ENCODE measurements at regions not wholly inside any gene's neighbourhood (a gene's known extent, or its start where the extent isn't known, plus 50 kb on each side); places are given as distances from the start of the nearest gene placed in this dataset.
A peak's percentile ranks its signal among the peaks of the same experiment; 100 is the strongest.

GRCh38 chr7:156437021-156437614 lies 203.5 kb upstream of the RNF32 start:
- no peak overlapping the region for H3K4me3 ChIP-seq (replicated peaks in 1 of 3; ENCODE audit: insufficient read depth in 1 of 3, low read depth in 2 of 3, low read length in 3 of 3)
- no peaks in the 10 kb centered on the region for H4K20me1 ChIP-seq (ENCODE audit: insufficient read depth, low read length)
- H3K27ac ChIP-seq (ENCODE audit: extremely low read length, insufficient read depth, low read length), result no peak overlapping the region
- FAIRE-seq, result no peak
- TF ChIP-seq MAFF (IDR thresholded peaks at IDR 0.05; ENCODE audit: low read depth, low read length) (peak; percentile 63), ZNF276 (CRISPR knock-in tag; IDR thresholded peaks at IDR 0.05; ENCODE audit: low read depth) (no peak), MAFK (conservative IDR thresholded peaks at IDR 0.05 in 1 of 2, IDR thresholded peaks at IDR 0.05 in 1 of 2; ENCODE audit: low read length in 2 of 2) (peak; percentile 53 to 83)
- in situ Hi-C loops (cut with HindIII; ENCODE audit: extremely low pct_ligation_motif_present, low pct_unique_long_range_greater_than_20kb), result no loop called here
- no peaks in the 10 kb centered on the region for H3K79me2 ChIP-seq (ENCODE audit: insufficient read depth, low read length)
- ATAC-seq, result no peak
- CTCF ChIA-PET (ENCODE audit: low intra/inter-chr PET ratio, low total read pairs), result no interaction called here
- H3K9ac ChIP-seq (ENCODE audit: insufficient read depth, low read depth, low read length), result no peak overlapping the region
- POLR2A ChIA-PET, result no interaction called here
- H3K4me1 ChIP-seq (ENCODE audit: insufficient read depth, low read length), result no peaks in the 10 kb centered on the region; the same call in 1 of the 2 replicates
- no TSS peak for BruUV-seq (replicated peaks)
- H2AFZ ChIP-seq (ENCODE audit: low read length), result no peak overlapping the region
- no peaks in the 10 kb centered on the region for H3K9me3 ChIP-seq (ENCODE audit: low read length)
- intact Hi-C loops (cut with micrococcal nuclease; ENCODE audit: unreplicated experiment), result no loop called here
- H3K36me3 ChIP-seq (replicated peaks in 1 of 2; ENCODE audit: control insufficient read depth in 1 of 2, insufficient read depth in 2 of 2, low read length in 2 of 2), result no peaks in the 10 kb centered on the region
- peaks cover 4 to 57% of the 10 kb centered on the region in 2 experiments for H3K27me3 ChIP-seq (ENCODE audit: control insufficient read depth in 1 of 2, insufficient read depth in 2 of 2, low read length in 2 of 2)
- no peak overlapping the region for H3K4me2 ChIP-seq (ENCODE audit: low read depth, low read length)
- 36% methylated on average over 8 of the region's 8 CpGs for WGBS (ENCODE audit: low lambda C conversion rate)
- DNase-seq (ENCODE audit: low spot score), result no peak

GRCh38 chr7:156435486-156436231 lies 204.9 kb upstream of the RNF32 start:
- POLR2A ChIA-PET, result no interaction called here
- BruUV-seq (replicated peaks), result no TSS peak
- Histone ChIP-seq H4K20me1 (ENCODE audit: insufficient read depth, low read length) (no peaks in the 10 kb centered on the region), H3K27me3 (ENCODE audit: control insufficient read depth in 1 of 2, insufficient read depth in 2 of 2, low read length in 2 of 2) (peaks cover 2 to 48% of the 10 kb centered on the region in 2 experiments; a peak in 4 of 5 replicates), H3K79me2 (ENCODE audit: insufficient read depth, low read length) (no peaks in the 10 kb centered on the region), H3K9ac (ENCODE audit: insufficient read depth, low read depth, low read length) (no peak overlapping the region), H3K4me1 (ENCODE audit: insufficient read depth, low read length) (no peaks in the 10 kb centered on the region; the same call in 1 of the 2 replicates), H3K36me3 (replicated peaks in 1 of 2; ENCODE audit: control insufficient read depth in 1 of 2, insufficient read depth in 2 of 2, low read length in 2 of 2) (no peaks in the 10 kb centered on the region), H2AFZ (ENCODE audit: low read length) (no peak overlapping the region), H3K4me3 (replicated peaks in 1 of 3; ENCODE audit: insufficient read depth in 1 of 3, low read depth in 2 of 3, low read length in 3 of 3) (no peak overlapping the region), H3K9me3 (ENCODE audit: low read length) (no peaks in the 10 kb centered on the region), H3K4me2 (ENCODE audit: low read depth, low read length) (no peak overlapping the region), H3K27ac (ENCODE audit: extremely low read length, insufficient read depth, low read length) (no peak overlapping the region)
- in situ Hi-C loops (cut with HindIII; ENCODE audit: extremely low pct_ligation_motif_present, low pct_unique_long_range_greater_than_20kb) (no loop called here), intact Hi-C loops (cut with micrococcal nuclease; ENCODE audit: unreplicated experiment) (no loop called here)
- ATAC-seq (no peak), DNase-seq (ENCODE audit: low spot score) (no peak), FAIRE-seq (no peak)
- WGBS (ENCODE audit: low lambda C conversion rate), result 53% methylated on average over 12 of the region's 12 CpGs
- CTCF ChIA-PET (ENCODE audit: low intra/inter-chr PET ratio, low total read pairs), result no interaction called here
- TF ChIP-seq ZNF616 (CRISPR knock-in tag; IDR thresholded peaks at IDR 0.05; ENCODE audit: low read depth), result no peak
- no peak for TF ChIP-seq MTA3 (CRISPR knock-in tag; IDR thresholded peaks at IDR 0.05)
- no peak for TF ChIP-seq ZNF251 (CRISPR knock-in tag; IDR thresholded peaks at IDR 0.05)
- no peak for TF ChIP-seq ZNF512 (CRISPR knock-in tag; IDR thresholded peaks at IDR 0.05)
- TF ChIP-seq ZNF282 (IDR thresholded peaks at IDR 0.05; ENCODE audit: partially characterized antibody), result no peak
- TF ChIP-seq ZNF576 (CRISPR knock-in tag; IDR thresholded peaks at IDR 0.05), result no peak
- no peak for TF ChIP-seq GMEB2 (CRISPR knock-in tag; IDR thresholded peaks at IDR 0.05; ENCODE audit: low read depth)
- no peak for TF ChIP-seq NR1H2 (CRISPR knock-in tag; IDR thresholded peaks at IDR 0.05; ENCODE audit: borderline replicate concordance, low read depth)

Data from HepG2 (cell line).